ENCODE measurements at regions not wholly inside any gene's neighbourhood (a gene's known extent, or its start where the extent isn't known, plus 50 kb on each side); places are given as distances from the start of the nearest gene placed in this dataset.
"Not testable (repeated sequence)": the region's sequence is repeated elsewhere in the genome, so short reads cannot be mapped to it uniquely, and the experiment has no call there.

- Mint-ChIP-seq H3K4me3 (no peak overlapping the region), H3K27ac (no peak overlapping the region), H3K36me3 (no peaks in the 10 kb centered on the region), H3K4me1 (no peaks in the 10 kb centered on the region), H3K9me3 (peaks cover 0 to 12% (median 3%) of the 10 kb centered on the region in 7 donors), H3K27me3 (no peaks in the 10 kb centered on the region)
- ATAC-seq (ENCODE audit: low read depth in 2 of 2) (no peak), DNase-seq (no peak)
Observed at GRCh38 chr4:165814256-165815020, 58.6 kb upstream of the TLL1 start.

GRCh38 chr4:165819126-165819525, 53.9 kb upstream of the TLL1 start:
- not testable (repeated sequence) for ATAC-seq (ENCODE audit: low read depth in 2 of 2); DNase-seq; H3K36me3 Mint-ChIP-seq; H3K4me1 Mint-ChIP-seq; H3K4me3 Mint-ChIP-seq; H3K27me3 Mint-ChIP-seq; H3K27ac Mint-ChIP-seq
- peaks cover 1 to 12% (median 6%) of the 10 kb centered on the region in 7 donors for H3K9me3 Mint-ChIP-seq

Data from naive B cell (primary cell).